Astrocyte of the spinal cord (primary cell): ENCODE measurements at regions not wholly inside any gene's neighbourhood (a gene's known extent, or its start where the extent isn't known, plus 50 kb on each side); places are given as distances from the start of the nearest gene placed in this dataset.

Experiments used
- DNase-seq: peaks from one replicate; pipeline ENCODE4 v3.0.0; 2011; ENCODE audit warnings: low read depth, low spot score
- H3K4me3 ChIP-seq: 2 replicates; pipeline ENCODE4 v1.5.1; 2011; ENCODE audit warnings: low read depth, mild to moderate bottlenecking, low read length, moderate library complexity
- CTCF ChIP-seq: IDR thresholded peaks from 2 replicates; pipeline ENCODE4 v1.5.1; 2012; ENCODE audit warnings: low read depth, mild to moderate bottlenecking, low read length, inconsistent platforms
- in situ Hi-C: cut with HindIII; loops from 2 replicates; pipeline ENCODE4 v1.10.0; 2017; ENCODE audit warnings: low sequenced_read_pairs

GRCh38 chr7:25762511-25763462 lies 389.2 kb upstream of the NFE2L3 start:
- in situ Hi-C loops: no loop called here
- H3K4me3 ChIP-seq: no peak overlapping the region
- DNase-seq: no peak
- no peak for TF ChIP-seq CTCF

GRCh38 chr7:25763463-25763860 lies 388.5 kb upstream of the NFE2L3 start:
- DNase-seq: no peak
- in situ Hi-C loops: no loop called here
- TF ChIP-seq CTCF: no peak
- H3K4me3 ChIP-seq: no peak overlapping the region

- TF ChIP-seq CTCF: no peak
- H3K4me3 ChIP-seq: no peak overlapping the region
- in situ Hi-C loops: no loop called here
- DNase-seq: no peak
Observed at GRCh38 chr7:25765110-25765655, 386.8 kb upstream of the NFE2L3 start.

GRCh38 chr7:25770235-25770634 lies 381.8 kb upstream of the NFE2L3 start:
- no peak overlapping the region for H3K4me3 ChIP-seq
- no peak for TF ChIP-seq CTCF
- no peak for DNase-seq
- in situ Hi-C loops: no loop called here

GRCh38 chr7:25770670-25771069 lies 381.3 kb upstream of the NFE2L3 start:
- no peak for DNase-seq
- in situ Hi-C loops: no loop called here
- TF ChIP-seq CTCF: no peak
- no peak overlapping the region for H3K4me3 ChIP-seq

GRCh38 chr7:25771491-25771890 lies 380.5 kb upstream of the NFE2L3 start:
- TF ChIP-seq CTCF: no peak
- in situ Hi-C loops: no loop called here
- no peak for DNase-seq
- no peak overlapping the region for H3K4me3 ChIP-seq
